H1 (cell line): ENCODE measurements at regions not wholly inside any gene's neighbourhood (a gene's known extent, or its start where the extent isn't known, plus 50 kb on each side); places are given as distances from the start of the nearest gene placed in this dataset.

ENCODE experiments used
- CTCF ChIA-PET: fragments of 300-600 bp; sonication (Branson Sonifier 250); formaldehyde crosslinking; loops from one replicate; lab custom pipeline; 2021; ENCODE audit not compliant: partially characterized antibody; lab: Charles Lee
- POLR2A ChIA-PET: fragments of 300-600 bp; sonication (Branson Sonifier 250); formaldehyde crosslinking; loops from one replicate; lab custom pipeline; 2021; ENCODE audit warnings: inconsistent platforms; ENCODE audit not compliant: partially characterized antibody; lab: Charles Lee
- DNase-seq, 2 experiments: peaks; one replicate each; pipeline versions ENCODE4 v3.0.0 to v3.0.0-alpha.2; 2010 to 2022; ENCODE audit warnings: low spot score in 2 of 2, low read depth in 1 of 2, mixed read lengths in 1 of 2
- FAIRE-seq: peaks from 2 replicates; lab custom pipeline; 2011; peaks lifted over from hg19 to GRCh38; lab: Jason Lieb, UNC
- H2AFZ ChIP-seq: 2 replicates; pipeline ENCODE4 v1.8.1; 2012; ENCODE audit warnings: low read length, inconsistent platforms
- H2AK5ac ChIP-seq: 2 replicates; pipeline ENCODE4 v1.6.1; 2013; ENCODE audit warnings: low read depth, low read length
- H2BK120ac ChIP-seq: replicated peaks from 2 replicates; pipeline ENCODE3; 2013; ENCODE audit warnings: low read depth, low read length, inconsistent platforms
- H2BK12ac ChIP-seq: 2 replicates; pipeline ENCODE4 v1.6.1; 2013; ENCODE audit warnings: low read depth, low read length
- H2BK15ac ChIP-seq: 2 replicates; pipeline ENCODE4 v1.6.1; 2013; ENCODE audit warnings: low read length
- H2BK20ac ChIP-seq: 2 replicates; pipeline ENCODE4 v1.6.1; 2013; ENCODE audit warnings: low read length
- H2BK5ac ChIP-seq: 2 replicates; pipeline ENCODE4 v1.6.1; 2013; ENCODE audit warnings: low read depth, low read length
- H3K14ac ChIP-seq: 2 replicates; pipeline ENCODE4 v1.6.1; 2013; ENCODE audit warnings: inconsistent platforms; ENCODE audit not compliant: insufficient read length
- H3K18ac ChIP-seq: 2 replicates; pipeline ENCODE4 v1.6.1; 2013; ENCODE audit warnings: low read length; ENCODE audit errors: extremely low read depth
- H3K23ac ChIP-seq: 2 replicates; pipeline ENCODE4 v1.6.1; 2013; ENCODE audit warnings: inconsistent platforms; ENCODE audit not compliant: insufficient read length
- H3K23me2 ChIP-seq: 2 replicates; pipeline ENCODE4 v1.6.1; 2013; ENCODE audit warnings: low read depth, low read length
- H3K27ac ChIP-seq: 2 replicates; pipeline ENCODE4 v1.6.1; 2011; ENCODE audit warnings: low read depth, low read length, inconsistent platforms
- H3K27me3 ChIP-seq, 4 experiments: replicated peaks in 1 of 4; 1 replicate in 1 of 4; 2 replicates in 3 of 4; pipeline versions ENCODE4 v1.6.1 to v1.8.1; 2011 to 2013; ENCODE audit warnings: low read length in 3 of 4, mild to moderate bottlenecking in 3 of 4, inconsistent platforms in 2 of 4, mixed read lengths in 2 of 4, moderate library complexity in 1 of 4; ENCODE audit not compliant: control insufficient read depth in 3 of 4, insufficient read depth in 3 of 4; ENCODE audit errors: extremely low read depth in 1 of 4
- H3K36me3 ChIP-seq, 4 experiments: 2 replicates each; pipeline versions ENCODE4 v1.6.1 to v1.8.1; 2011 to 2013; ENCODE audit warnings: mild to moderate bottlenecking in 4 of 4, low read length in 3 of 4, moderate library complexity in 2 of 4, control low read depth in 1 of 4, inconsistent platforms in 1 of 4; ENCODE audit not compliant: insufficient read depth in 4 of 4, control insufficient read depth in 2 of 4
- H3K4ac ChIP-seq: replicated peaks from 2 replicates; pipeline ENCODE3; 2013; ENCODE audit warnings: low read length, low read depth, mixed read lengths, inconsistent platforms; ENCODE audit not compliant: insufficient read length
- H3K4me1 ChIP-seq, 4 experiments: replicated peaks in 1 of 4; 1 replicate in 1 of 4; 2 replicates in 3 of 4; pipeline versions ENCODE4 v1.6.1 to v1.8.1; 2011 to 2013; ENCODE audit warnings: low read length in 3 of 4, inconsistent platforms in 2 of 4, mixed read lengths in 1 of 4; ENCODE audit not compliant: insufficient read depth in 4 of 4, control insufficient read depth in 3 of 4
- H3K4me2 ChIP-seq, 2 experiments: 2 replicates each; pipeline versions ENCODE4 v1.6.1 to v1.8.1; 2011 to 2013; ENCODE audit warnings: low read depth in 2 of 2, low read length in 2 of 2, control low read depth in 1 of 2, inconsistent platforms in 1 of 2, mild to moderate bottlenecking in 1 of 2; ENCODE audit not compliant: insufficient read depth in 1 of 2
- H3K4me3 ChIP-seq, 4 experiments: fragments of 200-600, 300-600 bp in 1 of 4; sonication (generic), shearing (Covaris generic), sonication (Bioruptor Twin) in 1 of 4; 2 replicates each; pipeline versions ENCODE4 v1.5.1 to v1.8.1; 2011 to 2016; ENCODE audit warnings: low read length in 4 of 4, low read depth in 3 of 4, control low read depth in 2 of 4, inconsistent platforms in 2 of 4, mild to moderate bottlenecking in 2 of 4, mixed read lengths in 1 of 4, moderate library complexity in 1 of 4; ENCODE audit not compliant: insufficient read depth in 2 of 4; ENCODE audit errors: extremely low read depth in 1 of 4
- H3K56ac ChIP-seq: replicated peaks from 2 replicates; pipeline ENCODE3; 2013; ENCODE audit warnings: low read depth, mild to moderate bottlenecking, mixed read lengths, low read length, inconsistent platforms; ENCODE audit not compliant: insufficient read length
- H3K79me1 ChIP-seq: 2 replicates; pipeline ENCODE4 v1.6.1; 2013; ENCODE audit warnings: low read depth, low read length, control low read depth
- H3K79me2 ChIP-seq, 2 experiments: 2 replicates each; pipeline versions ENCODE4 v1.6.1 to v1.8.1; 2012 to 2013; ENCODE audit warnings: low read length in 2 of 2, mild to moderate bottlenecking in 2 of 2, inconsistent platforms in 1 of 2; ENCODE audit not compliant: insufficient read depth in 2 of 2, control insufficient read depth in 1 of 2
- H3K9ac ChIP-seq, 4 experiments: replicated peaks in 1 of 4; 1 replicate in 1 of 4; 2 replicates in 3 of 4; pipeline versions ENCODE4 v1.6.1 to v1.8.1; 2011 to 2013; ENCODE audit warnings: low read depth in 3 of 4, low read length in 3 of 4, control low read depth in 2 of 4, mild to moderate bottlenecking in 2 of 4, moderate library complexity in 2 of 4, inconsistent platforms in 1 of 4; ENCODE audit errors: extremely low read depth in 1 of 4
- H3K9me3 ChIP-seq, 2 experiments: 2 replicates each; pipeline versions ENCODE4 v1.6.1 to v1.8.1; 2012 to 2013; ENCODE audit warnings: mild to moderate bottlenecking in 2 of 2, moderate library complexity in 2 of 2, control low read depth in 1 of 2, inconsistent platforms in 1 of 2, low read depth in 1 of 2, low read length in 1 of 2, mixed read lengths in 1 of 2; ENCODE audit not compliant: insufficient read depth in 2 of 2
- H4K20me1 ChIP-seq, 2 experiments: replicated peaks in 1 of 2; 2 replicates each; pipeline versions ENCODE3 to v1.8.1; 2011 to 2013; ENCODE audit warnings: inconsistent platforms in 2 of 2, low read length in 2 of 2, mild to moderate bottlenecking in 1 of 2; ENCODE audit not compliant: insufficient read depth in 2 of 2, control insufficient read depth in 1 of 2
- H4K5ac ChIP-seq: 2 replicates; pipeline ENCODE4 v1.6.1; 2013; ENCODE audit warnings: low read length, low read depth, mixed read lengths, inconsistent platforms; ENCODE audit not compliant: insufficient read length
- H4K8ac ChIP-seq: 2 replicates; pipeline ENCODE4 v1.8.0; 2013; ENCODE audit warnings: mild to moderate bottlenecking, moderate library complexity, low read length, inconsistent platforms; ENCODE audit not compliant: insufficient read depth; ENCODE audit errors: extremely low read depth
- H4K91ac ChIP-seq: replicated peaks from 2 replicates; pipeline ENCODE3; 2013; ENCODE audit warnings: low read length, mixed read lengths, inconsistent platforms; ENCODE audit not compliant: insufficient read length
- CBX8 ChIP-seq: fragments of 300-800, 300-1000 bp; sonication (generic); IDR thresholded peaks from 2 replicates; pipeline ENCODE4 v1.7.1; 2016; ENCODE audit warnings: low read depth, low read length, borderline replicate concordance
- EGR1 ChIP-seq: IDR thresholded peaks from 2 replicates; pipeline ENCODE4 v1.6.1; 2011; ENCODE audit warnings: low read depth, low read length, borderline replicate concordance
- GABPA ChIP-seq: IDR thresholded peaks from 2 replicates; pipeline ENCODE4 v1.6.1; 2011; ENCODE audit warnings: mild to moderate bottlenecking, low read length, moderate library complexity, borderline replicate concordance; ENCODE audit not compliant: insufficient read depth
- JUN ChIP-seq: IDR thresholded peaks from 2 replicates; pipeline ENCODE4 v1.6.1; 2011; ENCODE audit warnings: low read depth, mild to moderate bottlenecking, improper control_type of control experiment, low read length
- RFX5 ChIP-seq: IDR thresholded peaks from 2 replicates; pipeline ENCODE4 v1.6.1; 2011; ENCODE audit warnings: low read depth, low read length, improper control_type of control experiment, borderline replicate concordance
- TBP ChIP-seq: IDR thresholded peaks from 2 replicates; pipeline ENCODE4 v1.6.1; 2011; ENCODE audit warnings: low read depth, low read length, improper control_type of control experiment
- WGBS, 2 experiments: shearing (Covaris generic) in 1 of 2; methylation state at CpG; one replicate each; pipeline versions ENCODE4 v1.1.6 to v1.1.7; 2013 to 2015; ENCODE audit warnings: low lambda C conversion rate in 2 of 2, mixed read lengths in 2 of 2, inconsistent platforms in 1 of 2, low coverage in 1 of 2, missing lambda C conversion rate in 1 of 2; ENCODE audit not compliant: insufficient replicate concordance in 2 of 2, insufficient coverage in 1 of 2, insufficient read length in 1 of 2; ENCODE audit errors: extremely low coverage in 1 of 2, missing lambda C conversion rate in 1 of 2; 5-methylcytosine and 5-hydroxymethylcytosine counted together
- TF ChIP-seq, protein P1 (sequence below): IDR thresholded peaks from 2 replicates; pipeline ENCODE4 v1.6.1; 2012; ENCODE audit warnings: inconsistent platforms

DNA sequence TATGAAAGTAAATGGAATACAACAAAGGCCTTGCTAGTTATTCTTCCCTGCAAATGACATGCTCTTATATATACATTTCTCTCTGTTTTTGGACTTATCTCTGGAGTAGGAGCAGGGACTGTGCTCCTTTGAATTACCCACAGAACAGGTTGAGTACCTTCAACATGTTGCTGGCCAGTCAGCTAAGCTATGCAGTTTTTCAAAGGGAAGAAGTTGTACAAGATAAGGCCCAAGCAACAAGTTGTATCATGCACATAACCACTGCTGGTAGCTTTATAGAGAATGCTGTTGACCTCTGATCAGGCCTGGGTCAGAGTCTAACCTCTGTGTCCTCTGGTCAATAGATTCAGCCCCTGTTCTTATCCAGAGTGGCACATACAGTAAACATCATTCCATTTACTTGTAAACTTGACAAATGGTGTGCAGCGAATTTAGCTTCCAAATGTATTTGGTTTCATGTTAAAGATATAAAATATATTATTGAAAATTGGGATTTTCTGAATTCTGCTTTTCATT, 99.6 kb downstream of the C11orf87 start:
- no peaks in the 10 kb centered on the region for H3K79me1 ChIP-seq
- H2BK120ac ChIP-seq: no peak overlapping the region
- no peaks in the 10 kb centered on the region for H3K23me2 ChIP-seq
- H2AFZ ChIP-seq: no peak overlapping the region
- H2BK15ac ChIP-seq: no peak overlapping the region
- H3K18ac ChIP-seq: no peak overlapping the region
- H3K4me3 ChIP-seq: no peak overlapping the region
- H3K4me2 ChIP-seq: no peak overlapping the region
- FAIRE-seq (no peak), DNase-seq (no peak)
- H4K20me1 ChIP-seq: no peaks in the 10 kb centered on the region
- no peak overlapping the region for H4K91ac ChIP-seq
- H3K27me3 ChIP-seq: no peaks in the 10 kb centered on the region
- H2AK5ac ChIP-seq: no peak overlapping the region
- H2BK5ac ChIP-seq: no peak overlapping the region
- no peak overlapping the region for H3K14ac ChIP-seq
- H2BK20ac ChIP-seq: no peak overlapping the region
- H4K8ac ChIP-seq: no peak overlapping the region
- H2BK12ac ChIP-seq: no peak overlapping the region
- no peaks in the 10 kb centered on the region for H3K36me3 ChIP-seq
- no peaks in the 10 kb centered on the region for H3K4me1 ChIP-seq
- ChIA-PET POLR2A (no interaction called here), CTCF (no interaction called here)
- H3K27ac ChIP-seq: no peak overlapping the region
- H3K9ac ChIP-seq: no peak overlapping the region
- no peak overlapping the region for H3K23ac ChIP-seq
- no peaks in the 10 kb centered on the region for H3K9me3 ChIP-seq
- H4K5ac ChIP-seq: no peak overlapping the region
- H3K4ac ChIP-seq: no peak overlapping the region
- 83% methylated on average over 1 of the region's 1 CpG; no CpG with 5 or more reads in 1 of the 2 experiments for WGBS, 2 experiments
- H3K56ac ChIP-seq: no peak overlapping the region
- no peaks in the 10 kb centered on the region for H3K79me2 ChIP-seq
- TF ChIP-seq JUN (no peak), GABPA (no peak), CBX8 (no peak), RFX5 (no peak), EGR1 (no peak), TBP (no peak)
- TF ChIP-seq, protein P1, sequence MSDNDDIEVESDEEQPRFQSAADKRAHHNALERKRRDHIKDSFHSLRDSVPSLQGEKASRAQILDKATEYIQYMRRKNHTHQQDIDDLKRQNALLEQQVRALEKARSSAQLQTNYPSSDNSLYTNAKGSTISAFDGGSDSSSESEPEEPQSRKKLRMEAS: no peak
